ENCODE measurements at regions not wholly inside any gene's neighbourhood (a gene's known extent, or its start where the extent isn't known, plus 50 kb on each side); places are given as distances from the start of the nearest gene placed in this dataset.

GRCh38 chr1:61627365-61627764 lies 97.6 kb downstream of the TM2D1 start:
- DNase-seq: no peak

DNA sequence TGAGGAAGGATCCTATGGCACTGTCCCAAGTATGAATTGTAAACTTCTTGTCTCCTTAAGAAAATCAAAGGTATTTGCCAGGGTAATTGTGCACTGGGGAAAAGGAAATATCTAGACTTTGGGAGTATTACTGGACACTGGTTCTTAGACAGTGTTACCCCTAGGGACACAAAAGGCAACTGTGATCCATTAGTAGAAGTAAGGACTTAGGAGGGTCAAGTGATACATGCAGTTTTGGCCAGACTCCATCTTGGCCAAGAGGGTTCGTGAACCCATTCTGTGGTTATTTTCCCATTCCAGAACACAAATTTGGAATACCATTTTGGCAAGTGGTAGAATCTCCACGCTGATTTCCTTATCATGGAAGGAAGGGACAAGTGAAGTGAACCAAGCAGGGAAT lies 98.1 kb downstream of the TM2D1 start:
- no peak for DNase-seq

- no peak for DNase-seq
Observed at GRCh38 chr1:61623852-61624251, 101.1 kb downstream of the TM2D1 start.

GRCh38 chr1:61620536-61620935 lies 104.4 kb downstream of the TM2D1 start:
- DNase-seq: no peak

DNA sequence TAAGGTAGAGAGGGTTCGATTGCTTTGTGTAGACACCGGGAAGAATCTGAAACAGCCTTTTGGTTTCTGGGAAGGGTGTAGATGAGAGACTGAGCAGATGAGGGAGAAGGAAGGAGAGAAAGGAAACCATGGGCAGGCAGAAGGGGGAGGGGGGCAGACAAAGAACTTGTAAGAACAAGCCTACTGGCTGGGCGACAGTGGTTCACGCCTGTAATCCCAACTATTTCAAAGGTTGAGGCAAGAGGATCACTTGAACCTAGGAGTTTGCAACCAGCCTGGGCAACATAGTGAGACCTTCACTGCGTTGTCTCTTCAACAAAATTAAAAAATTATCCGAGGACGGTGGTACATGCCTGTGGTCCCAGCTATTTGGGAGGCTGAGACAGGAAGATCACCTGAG lies 106.2 kb downstream of the TM2D1 start:
- no peak for DNase-seq

DNA sequence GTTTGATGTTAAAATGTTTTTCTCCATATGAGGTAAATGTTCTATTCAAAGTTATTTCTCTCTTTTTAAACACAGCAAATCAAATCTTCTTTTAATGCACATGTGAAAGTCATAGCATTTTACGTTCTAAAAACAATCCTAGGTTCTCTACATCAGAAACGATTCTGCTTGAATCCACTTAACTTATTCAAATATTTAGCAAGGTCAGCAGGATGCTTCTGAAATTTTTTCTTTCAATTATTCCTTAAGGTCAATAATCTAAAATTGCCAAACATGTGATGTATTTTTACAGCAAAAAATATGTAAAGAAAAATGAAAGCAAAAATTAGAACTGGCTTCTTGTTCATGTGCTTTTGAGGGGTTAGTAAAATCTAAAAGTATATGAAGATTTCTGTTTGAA lies 106.7 kb downstream of the TM2D1 start:
- DNase-seq: no peak

GRCh38 chr1:61616830-61617229 lies 108.1 kb downstream of the TM2D1 start:
- no peak for DNase-seq

DNA sequence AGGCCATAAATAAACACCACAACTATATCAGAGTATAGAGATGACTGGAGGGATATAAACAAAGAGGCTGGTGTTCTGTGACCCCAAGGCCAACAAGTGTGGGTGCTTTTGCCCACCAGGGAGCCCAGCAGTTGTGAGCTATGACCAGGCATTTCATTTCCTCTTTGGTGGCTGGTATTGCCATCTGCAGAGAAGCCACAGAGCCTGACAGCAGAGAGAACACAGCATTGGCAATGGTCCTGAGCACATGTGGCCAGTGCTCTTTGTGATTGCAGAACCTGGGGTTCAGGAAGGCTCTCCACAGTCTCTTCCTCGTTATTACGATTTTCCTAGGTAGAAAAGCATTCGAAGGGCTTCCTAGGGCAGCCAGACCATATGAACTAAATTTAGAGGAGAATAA lies 112.3 kb downstream of the TM2D1 start:
- DNase-seq: no peak

GRCh38 chr1:61609040-61609439 lies 115.9 kb downstream of the TM2D1 start:
- no peak for DNase-seq

DNA sequence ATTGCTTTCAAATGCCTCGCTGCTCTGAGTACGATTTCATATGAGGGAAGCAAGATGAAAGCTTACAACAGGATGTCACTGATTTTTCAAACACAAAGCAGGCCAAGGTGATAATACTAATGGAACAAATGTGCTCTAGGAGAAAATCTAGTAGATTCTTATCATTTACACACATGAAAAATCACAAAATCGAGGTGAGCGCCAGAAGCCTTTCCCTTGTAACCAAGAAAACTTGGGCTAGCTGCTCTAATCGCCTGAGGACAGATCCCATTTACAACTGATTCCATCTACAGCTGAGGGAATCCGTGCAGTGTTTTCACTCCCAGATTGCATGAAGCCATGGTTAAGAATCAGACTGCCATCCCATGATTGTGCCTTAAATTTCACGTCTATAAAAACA lies 117.5 kb downstream of the TM2D1 start:
- no peak for DNase-seq

DNA sequence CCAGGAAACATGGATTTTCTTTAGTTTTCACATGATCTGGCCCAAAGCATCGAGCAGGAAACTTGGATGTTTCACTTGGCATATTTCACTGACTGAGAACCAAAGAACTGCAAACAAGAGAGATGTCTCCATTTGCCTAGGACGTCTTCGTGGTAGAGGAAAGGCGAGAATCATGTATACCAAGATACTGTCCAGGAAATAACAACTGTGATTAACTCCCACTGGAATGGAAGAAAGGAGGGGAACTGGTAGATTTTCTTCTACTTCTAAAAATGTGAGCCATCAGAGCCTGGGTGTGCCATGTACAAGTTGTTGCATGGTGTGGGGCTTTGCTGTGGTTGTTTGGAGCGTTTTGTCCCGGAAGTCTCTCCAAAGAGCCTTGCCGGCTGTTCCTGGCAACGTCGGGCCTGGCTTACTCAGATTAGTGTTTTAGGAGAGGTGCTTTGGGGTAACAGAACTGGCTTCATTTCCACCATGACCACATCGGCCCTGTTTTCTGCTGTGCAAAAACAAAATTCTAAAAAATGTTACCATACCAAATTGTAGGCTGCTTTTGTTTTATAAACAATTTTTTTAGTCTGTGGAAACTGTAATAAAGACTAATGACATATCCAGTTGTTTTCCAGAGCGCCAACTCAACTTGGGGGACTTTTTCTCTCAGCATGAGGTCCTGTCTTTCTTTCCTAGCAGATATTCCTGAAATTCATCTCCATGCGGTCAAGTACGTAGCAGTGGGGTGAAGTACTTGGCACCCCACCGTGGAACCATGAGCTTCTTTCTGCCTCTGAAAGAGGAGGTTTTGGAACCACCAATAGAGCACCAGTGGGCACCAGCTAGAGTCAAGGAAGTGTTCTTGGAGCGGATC lies 118.3 kb downstream of the TM2D1 start:
- no peak for DNase-seq

DNA sequence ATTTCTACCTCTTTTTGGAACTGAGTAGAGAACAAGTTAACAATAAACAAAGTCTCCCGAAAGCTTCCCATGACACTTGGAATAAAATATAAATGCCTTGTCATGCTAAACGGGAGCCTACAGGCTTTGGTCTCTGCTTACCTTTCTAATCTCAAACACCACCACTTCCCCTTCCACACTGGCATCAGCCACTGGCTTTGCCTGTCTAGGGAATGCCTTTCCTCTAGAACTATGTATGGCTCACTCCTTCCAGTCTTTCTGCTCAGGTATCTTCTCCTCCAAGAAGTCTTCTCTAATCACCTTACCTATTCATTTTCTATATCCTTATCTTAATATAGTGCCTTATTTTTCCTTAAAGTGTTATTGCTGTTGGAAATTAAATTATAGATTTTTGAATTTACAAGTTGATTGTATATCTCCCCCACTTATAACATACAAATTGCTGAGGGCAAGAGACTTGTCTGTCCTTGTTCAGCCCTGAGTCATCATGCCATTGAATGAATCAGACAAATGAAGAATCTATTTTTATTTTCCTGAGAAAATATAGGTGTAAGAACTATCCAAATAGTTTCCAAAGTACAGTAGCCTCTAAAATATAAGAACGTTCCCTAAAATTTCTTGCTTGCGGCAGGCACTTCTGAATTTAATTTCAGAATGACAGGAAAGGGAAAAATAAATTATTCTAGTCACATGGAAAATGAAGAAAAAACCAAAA lies 119.2 kb downstream of the TM2D1 start:
- DNase-seq: no peak

- DNase-seq: no peak
Observed at GRCh38 chr1:61604684-61605083, 120.3 kb downstream of the TM2D1 start.

GRCh38 chr1:61604261-61604660 lies 120.7 kb downstream of the TM2D1 start:
- no peak for DNase-seq

DNA sequence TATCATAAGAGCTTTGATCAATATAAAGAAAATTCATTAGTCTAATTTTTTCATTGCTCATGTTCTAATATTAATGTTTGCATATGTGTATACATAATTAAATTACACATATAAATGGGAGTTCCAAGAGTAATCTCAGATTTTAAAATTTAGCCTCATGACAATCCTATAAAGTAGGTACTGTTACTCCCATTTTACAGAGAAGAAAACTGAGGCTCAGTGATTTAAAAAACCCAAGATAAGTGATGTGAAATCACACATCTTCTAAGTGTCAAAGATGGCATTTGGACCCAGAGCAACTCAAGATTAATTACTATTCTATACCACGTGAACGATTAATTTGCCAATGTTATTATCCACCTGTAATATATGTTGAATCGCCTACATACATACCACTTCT lies 122.3 kb downstream of the TM2D1 start:
- DNase-seq: no peak

DNA sequence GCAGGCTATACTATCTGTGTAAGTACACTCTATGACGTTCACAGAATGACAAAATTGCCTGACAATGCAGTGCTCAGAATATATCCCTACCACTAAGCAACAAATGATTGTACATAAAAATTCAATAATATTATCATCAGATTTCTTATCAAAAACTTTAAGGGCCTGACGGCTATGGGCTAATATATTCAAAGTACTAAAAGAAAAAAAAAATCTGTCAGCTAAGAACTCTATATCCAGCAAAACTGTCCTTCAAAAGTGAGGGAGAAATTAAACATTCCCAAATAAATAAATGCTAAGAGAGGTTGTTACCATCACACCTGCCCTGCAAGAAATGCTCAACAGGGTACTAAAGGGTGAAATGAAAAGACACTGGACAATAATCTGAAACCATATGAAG lies 127.3 kb downstream of the TM2D1 start:
- no peak for DNase-seq

DNA sequence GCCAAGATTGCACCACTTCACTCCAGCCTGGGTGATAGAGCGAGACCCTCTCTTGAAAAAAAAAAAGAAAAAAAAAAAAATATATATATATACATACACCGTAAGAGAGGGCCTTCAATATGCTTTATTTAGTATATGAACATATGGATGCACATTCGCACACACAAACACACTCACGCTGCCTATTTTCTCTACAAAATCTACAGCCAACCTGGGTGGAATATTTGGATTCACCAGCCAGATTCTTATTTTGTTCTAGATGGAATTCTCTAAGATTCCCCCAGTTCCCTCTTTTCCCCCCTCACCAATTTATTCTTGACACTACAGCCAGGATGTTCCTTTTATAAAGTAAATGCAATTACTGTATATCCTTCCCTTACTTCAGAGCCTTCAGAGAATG lies 131.6 kb downstream of the TM2D1 start:
- DNase-seq: no peak

DNA sequence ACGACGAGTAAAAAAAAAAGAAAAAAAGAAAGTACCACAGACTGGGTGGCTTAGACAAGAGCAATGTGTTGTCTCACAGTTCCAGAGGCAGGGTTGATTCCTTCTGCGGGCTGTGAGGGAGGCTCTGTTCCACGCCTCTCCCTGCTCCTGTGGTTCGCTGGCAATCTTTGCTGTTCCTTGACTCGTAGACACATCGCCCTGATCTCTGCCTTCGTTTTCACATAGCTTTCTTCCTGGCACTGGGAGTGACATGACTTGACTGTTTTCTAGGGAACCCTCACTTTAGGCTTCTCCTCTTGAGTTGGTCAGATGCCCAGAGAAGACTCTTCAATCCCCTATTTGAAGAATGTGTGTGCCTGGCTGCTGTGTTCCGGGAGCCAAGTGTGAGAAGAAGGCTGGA lies 133.6 kb downstream of the TM2D1 start:
- DNase-seq: no peak

GRCh38 chr1:61588736-61589672 lies 135.9 kb downstream of the TM2D1 start:
- DNase-seq: peak; percentile 38

DNA sequence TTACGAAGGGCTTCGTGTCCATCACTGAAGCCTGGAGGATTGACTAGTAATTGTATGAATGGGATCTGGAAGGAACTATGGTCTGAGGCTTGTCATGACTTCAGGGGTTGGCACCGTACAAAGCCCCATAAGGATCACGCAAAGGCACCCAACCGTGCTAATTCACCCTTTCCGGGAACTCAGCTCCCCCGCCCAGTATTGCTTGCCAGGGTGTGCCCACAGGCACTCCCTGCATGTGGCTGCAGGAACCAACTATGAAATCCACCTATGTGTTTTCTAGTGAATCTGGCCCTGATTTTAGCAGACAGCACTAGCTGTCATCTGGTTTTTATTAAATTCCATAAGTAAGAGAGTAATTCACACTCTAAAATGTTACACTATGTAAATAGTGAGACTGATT lies 139.2 kb downstream of the TM2D1 start:
- no peak for DNase-seq

- DNase-seq: no peak
Observed at GRCh38 chr1:61583703-61584102, 141.2 kb downstream of the TM2D1 start.

DNA sequence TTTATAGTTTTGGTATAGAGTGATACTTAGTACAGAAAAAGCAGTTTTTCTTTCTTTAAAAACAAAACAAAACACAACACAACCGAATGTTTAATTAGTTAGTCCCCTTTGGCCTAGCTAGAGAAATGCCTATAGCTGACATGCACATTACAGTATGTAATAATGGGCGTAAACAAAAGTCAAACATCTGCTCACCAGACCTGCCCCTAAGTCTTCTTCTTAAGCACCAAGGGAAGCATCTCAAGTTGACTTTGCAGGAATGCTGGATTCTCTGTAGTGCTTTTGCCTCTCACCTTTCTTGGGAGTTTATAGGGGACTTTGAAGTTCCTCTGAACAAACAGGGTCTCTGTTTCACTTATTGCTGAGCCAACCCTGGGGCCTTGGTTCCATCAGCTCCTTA lies 143.7 kb downstream of the TM2D1 start:
- DNase-seq: no peak

GRCh38 chr1:61580417-61580816 lies 144.5 kb downstream of the TM2D1 start:
- DNase-seq: no peak
